GM19043 (cell line): ENCODE measurements at regions not wholly inside any gene's neighbourhood (a gene's known extent, or its start where the extent isn't known, plus 50 kb on each side); places are given as distances from the start of the nearest gene placed in this dataset.
A peak's percentile ranks its signal among the peaks of the same experiment; 100 is the strongest.
"Not testable (repeated sequence)": the region's sequence is repeated elsewhere in the genome, so short reads cannot be mapped to it uniquely, and the experiment has no call there.

Experiments used
- ATAC-seq: cut with Tn5 transposase; IDR thresholded peaks from one replicate; pipeline ENCODE4 v1.9.1; 2021; ENCODE audit warnings: low read depth; ENCODE audit not compliant: unreplicated experiment

GRCh38 chrY:18325499-18326279 is 220.8 kb upstream of the HSFY1 start:
- not testable (repeated sequence) for ATAC-seq

GRCh38 chrY:18326280-18326875 is 220.1 kb upstream of the HSFY1 start:
- ATAC-seq = peak; percentile 70

- ATAC-seq = not testable (repeated sequence)
Measured at GRCh38 chrY:18342496-18342895, 204.0 kb upstream of the HSFY1 start.
